HCT116 (cell line): ENCODE measurements at regions not wholly inside any gene's neighbourhood (a gene's known extent, or its start where the extent isn't known, plus 50 kb on each side); places are given as distances from the start of the nearest gene placed in this dataset.

Source experiments
- ATAC-seq: fragments of 200-7000 bp; cut with Tn5 transposase; 2 replicates; pipeline ENCODE4 v1.9.1; 2020; ENCODE audit warnings: mild to moderate bottlenecking, moderate library complexity
- BruUV-seq: library from RNA; stranded (reverse); fragments of 400-500 nt; replicated peaks from 2 replicates; lab custom pipeline; 2021; lab: Mats Ljungman, UMichigan
- CTCF ChIA-PET: fragments of 300-600 bp; sonication (Branson Sonifier 250); formaldehyde crosslinking; loops from one replicate; lab custom pipeline; 2021; ENCODE audit warnings: antibody characterized with exemption; lab: Charles Lee
- POLR2A ChIA-PET: fragments of 300-600, 350-600 bp; sonication (Branson Sonifier 250); formaldehyde crosslinking; loops from one replicate; lab custom pipeline; 2021; ENCODE audit warnings: antibody characterized with exemption; lab: Charles Lee
- RAD21 ChIA-PET, 2 experiments: fragments of 300-600 bp; sonication (Branson Sonifier 250); formaldehyde crosslinking; loops; one replicate each; lab custom pipeline; 2023; ENCODE audit warnings: low total read pairs in 2 of 2; ENCODE audit not compliant: uncharacterized antibody in 2 of 2, unreplicated experiment in 2 of 2, low non-redundant PET in 1 of 2; lab: Charles Lee
- DNase-seq: peaks from one replicate; pipeline ENCODE4 v3.0.0-alpha.2; 2010; ENCODE audit warnings: low read depth, low spot score
- H2AFZ ChIP-seq: fragments of 200-600 bp; shearing (Covaris generic), sonication (generic); 2 replicates; pipeline ENCODE4 v1.6.1; 2017; ENCODE audit warnings: low read depth, mixed run types, mixed read lengths, antibody characterized with exemption, low read length; ENCODE audit not compliant: poor library complexity, severe bottlenecking
- H3K27ac ChIP-seq: 2 replicates; pipeline ENCODE4 v1.5.1; 2012; ENCODE audit warnings: low read depth, low read length
- H3K27me3 ChIP-seq: fragments of 200-600 bp; sonication (generic); 2 replicates; pipeline ENCODE4 v1.6.1; 2016; ENCODE audit warnings: mixed run types, low read length, mixed read lengths; ENCODE audit not compliant: insufficient read depth
- H3K36me3 ChIP-seq, 2 experiments: fragments of 200-500 bp in 1 of 2; fragments of 200-600 bp in 1 of 2; sonication (Bioruptor generic) in 1 of 2; sonication (generic) in 1 of 2; 2 replicates each; pipeline versions ENCODE4 v1.5.1 to v1.6.1; 2014 to 2016; ENCODE audit warnings: low read length in 2 of 2, inconsistent platforms in 1 of 2, mixed read lengths in 1 of 2, mixed run types in 1 of 2; ENCODE audit not compliant: insufficient read depth in 2 of 2, control insufficient read depth in 1 of 2
- H3K4me1 ChIP-seq, 2 experiments: fragments of 200-600 bp in 1 of 2; sonication (generic) in 1 of 2; 2 replicates each; pipeline versions ENCODE4 v1.5.1 to v1.6.1; 2012 to 2017; ENCODE audit warnings: low read length in 2 of 2, inconsistent platforms in 1 of 2, mild to moderate bottlenecking in 1 of 2, mixed read lengths in 1 of 2, mixed run types in 1 of 2, moderate library complexity in 1 of 2; ENCODE audit not compliant: insufficient read depth in 2 of 2, control insufficient read depth in 1 of 2
- H3K4me2 ChIP-seq: fragments of 200-600 bp; sonication (generic); 2 replicates; pipeline ENCODE4 v1.6.1; 2017; ENCODE audit warnings: mixed run types, low read length, mixed read lengths
- H3K4me3 ChIP-seq, 2 experiments: fragments of 200-600 bp in 1 of 2; sonication (generic) in 1 of 2; replicated peaks in 1 of 2; 2 replicates each; pipeline ENCODE4 v1.5.1; 2011 to 2016; ENCODE audit warnings: low read length in 2 of 2, control low read depth in 1 of 2, low read depth in 1 of 2, mild to moderate bottlenecking in 1 of 2, mixed read lengths in 1 of 2, mixed run types in 1 of 2
- H3K79me2 ChIP-seq: fragments of 200-600 bp; sonication (generic); 2 replicates; pipeline ENCODE4 v1.6.1; 2017; ENCODE audit warnings: mild to moderate bottlenecking, mixed run types, low read length, moderate library complexity, mixed read lengths; ENCODE audit not compliant: insufficient read depth
- H3K9ac ChIP-seq: fragments of 200-600 bp; sonication (generic); 2 replicates; pipeline ENCODE4 v1.6.1; 2016; ENCODE audit warnings: low read length, mixed read lengths
- H3K9me2 ChIP-seq: fragments of 200-600 bp; sonication (generic), shearing (Covaris generic); 2 replicates; pipeline ENCODE4 v1.6.1; 2017; ENCODE audit warnings: mixed run types, mild to moderate bottlenecking, moderate library complexity; ENCODE audit not compliant: insufficient read depth
- H3K9me3 ChIP-seq, 2 experiments: fragments of 200-500 bp in 1 of 2; fragments of 200-600 bp in 1 of 2; sonication (Bioruptor generic) in 1 of 2; sonication (generic) in 1 of 2; 2 replicates each; pipeline ENCODE4 v1.6.1; 2014 to 2017; ENCODE audit warnings: low read length in 2 of 2, mixed read lengths in 2 of 2, inconsistent platforms in 1 of 2, low read depth in 1 of 2, mild to moderate bottlenecking in 1 of 2, mixed run types in 1 of 2, moderate library complexity in 1 of 2; ENCODE audit not compliant: control insufficient read depth in 1 of 2, insufficient read depth in 1 of 2
- H4K20me1 ChIP-seq: fragments of 200-600 bp; sonication (generic), shearing (Covaris generic); 2 replicates; pipeline ENCODE4 v1.6.1; 2017; ENCODE audit warnings: mixed run types, mild to moderate bottlenecking, moderate library complexity; ENCODE audit not compliant: insufficient read depth
- EGR1 ChIP-seq: IDR thresholded peaks from 2 replicates; pipeline ENCODE4 v1.6.1; 2012; ENCODE audit warnings: low read depth
- ELF1 ChIP-seq: IDR thresholded peaks from 2 replicates; pipeline ENCODE4 v1.6.1; 2012; ENCODE audit warnings: low read depth, borderline replicate concordance
- EZH2phosphoT487 ChIP-seq: fragments of 200-600 bp; IDR thresholded peaks from 2 replicates; pipeline ENCODE4 v1.6.1; 2018; ENCODE audit warnings: antibody characterized with exemption, borderline replicate concordance
- FOSL1 ChIP-seq: IDR thresholded peaks from 2 replicates; pipeline ENCODE4 v1.6.1; 2012; ENCODE audit warnings: low read depth
- REST ChIP-seq: IDR thresholded peaks from 2 replicates; pipeline ENCODE4 v1.6.1; 2012; ENCODE audit warnings: low read depth
- TCF7L2 ChIP-seq: IDR thresholded peaks from 2 replicates; pipeline ENCODE4 v1.7.0; 2011; ENCODE audit warnings: borderline replicate concordance, inconsistent platforms; ENCODE audit not compliant: insufficient read depth, insufficient read length; ENCODE audit errors: extremely low read depth
- YY1 ChIP-seq: IDR thresholded peaks from 2 replicates; pipeline ENCODE4 v1.6.1; 2011; ENCODE audit warnings: low read length, low read depth, moderate library complexity, mild to moderate bottlenecking; ENCODE audit not compliant: insufficient replicate concordance; ENCODE audit errors: extremely low read depth
- ZBTB33 ChIP-seq: IDR thresholded peaks from 2 replicates; pipeline ENCODE4 v1.6.1; 2011; ENCODE audit warnings: mild to moderate bottlenecking, low read length, moderate library complexity; ENCODE audit not compliant: insufficient replicate concordance; ENCODE audit errors: extremely low read depth
- intact Hi-C: fragments of 100-400 bp; cut with micrococcal nuclease; formaldehyde crosslinking; loops from 2 replicates; pipeline ENCODE4 v1.10.0; 2022

GRCh38 chr13:40259899-40260298 is 406.5 kb downstream of the FOXO1 start (continued):
- TF ChIP-seq ZBTB33 (no peak), REST (no peak), FOSL1 (no peak), YY1 (no peak), TCF7L2 (no peak)

GRCh38 chr13:40261336-40261735 is 405.1 kb downstream of the FOXO1 start:
- BruUV-seq = no TSS peak
- H3K4me2 ChIP-seq = no peak overlapping the region
- no peak overlapping the region for H3K9ac ChIP-seq
- H3K4me1 ChIP-seq = no peaks in the 10 kb centered on the region
- no peaks in the 10 kb centered on the region for H3K9me3 ChIP-seq
- DNase-seq (no peak), ATAC-seq (no peak)
- H3K27ac ChIP-seq = no peak overlapping the region
- no peaks in the 10 kb centered on the region for H3K9me2 ChIP-seq
- POLR2A ChIA-PET = no interaction called here
- TF ChIP-seq EGR1 = no peak
- no peak for TF ChIP-seq ZBTB33
- TF ChIP-seq FOSL1 = no peak
- no peak for TF ChIP-seq YY1
- TF ChIP-seq ELF1 = no peak
- TF ChIP-seq EZH2phosphoT487 = no peak
- CTCF ChIA-PET = no interaction called here
- no peak overlapping the region for H3K4me3 ChIP-seq
- intact Hi-C loops = no loop called here
- RAD21 ChIA-PET = no interaction called here
- H3K27me3 ChIP-seq = no peaks in the 10 kb centered on the region
- H2AFZ ChIP-seq = no peak overlapping the region
- no peaks in the 10 kb centered on the region for H3K79me2 ChIP-seq
- H4K20me1 ChIP-seq = no peaks in the 10 kb centered on the region
- H3K36me3 ChIP-seq = no peaks in the 10 kb centered on the region
